ENCODE measurements at regions not wholly inside any gene's neighbourhood (a gene's known extent, or its start where the extent isn't known, plus 50 kb on each side); places are given as distances from the start of the nearest gene placed in this dataset.

- no peak for DNase-seq (ENCODE audit: low spot score)
- TF ChIP-seq CTCF (IDR thresholded peaks at IDR 0.05; ENCODE audit: extremely low read depth, missing control alignments): no peak
Measured at GRCh38 chr3:86578071-86578470, 412.9 kb downstream of the VGLL3 start.

- no peak for TF ChIP-seq CTCF (IDR thresholded peaks at IDR 0.05; ENCODE audit: extremely low read depth, missing control alignments)
- DNase-seq (ENCODE audit: low spot score): peak; percentile 4
Measured at GRCh38 chr3:86563400-86563970, 427.5 kb downstream of the VGLL3 start.

GRCh38 chr3:86562090-86562489, 428.9 kb downstream of the VGLL3 start:
- DNase-seq (ENCODE audit: low spot score): no peak
- no peak for TF ChIP-seq CTCF (IDR thresholded peaks at IDR 0.05; ENCODE audit: extremely low read depth, missing control alignments)

GRCh38 chr3:86561215-86561614, 429.7 kb downstream of the VGLL3 start:
- DNase-seq (ENCODE audit: low spot score): no peak
- TF ChIP-seq CTCF (IDR thresholded peaks at IDR 0.05; ENCODE audit: extremely low read depth, missing control alignments): no peak

- TF ChIP-seq CTCF (IDR thresholded peaks at IDR 0.05; ENCODE audit: extremely low read depth, missing control alignments): no peak
- DNase-seq (ENCODE audit: low spot score): no peak
Measured at GRCh38 chr3:86554383-86554782, 436.6 kb downstream of the VGLL3 start.

GRCh38 chr3:86547692-86548091, 443.3 kb downstream of the VGLL3 start:
- DNase-seq (ENCODE audit: low spot score): no peak
- no peak for TF ChIP-seq CTCF (IDR thresholded peaks at IDR 0.05; ENCODE audit: extremely low read depth, missing control alignments)

GRCh38 chr3:86537171-86537570, 453.8 kb downstream of the VGLL3 start:
- TF ChIP-seq CTCF (IDR thresholded peaks at IDR 0.05; ENCODE audit: extremely low read depth, missing control alignments): no peak

More at GRCh38 chr3:86537171-86537570, 453.8 kb downstream of the VGLL3 start:
- no peak for DNase-seq (ENCODE audit: low spot score)
